ENCODE measurements at regions not wholly inside any gene's neighbourhood (a gene's known extent, or its start where the extent isn't known, plus 50 kb on each side); places are given as distances from the start of the nearest gene placed in this dataset.
A peak's percentile ranks its signal among the peaks of the same experiment; 100 is the strongest.

- no peaks in the 10 kb centered on the region for H3K36me3 ChIP-seq
- intact Hi-C loops (cut with DNase I) = loop anchor here (2.0 to 10.0 kb wide), 3 partner anchors 503 to 513 kb away; no protein-coding TSS in a partner anchor
- peaks cover 0 to 5% (median 0%) of the 10 kb centered on the region in 3 donors for H3K4me1 ChIP-seq
- no peak overlapping the region for H3K4me3 ChIP-seq
- H3K9me3 ChIP-seq = no peaks in the 10 kb centered on the region
- no peak overlapping the region for H3K27ac ChIP-seq
- DNase-seq = peak in 2 of 6 donors; percentile 46 to 55
- ATAC-seq = no peak
- TF ChIP-seq CTCF (IDR thresholded peaks at IDR 0.05) = no peak
- WGBS, 2 donors = 93 to 96% methylated on average over 21 of the region's 21 CpGs
- FAIRE-seq = no peak
- no peaks in the 10 kb centered on the region for H3K27me3 ChIP-seq
Measured at GRCh38 chr6:168371981-168372711, 52.6 kb upstream of the DACT2 start.

GRCh38 chr6:168372889-168373288 is 53.3 kb upstream of the DACT2 start:
- no peak for TF ChIP-seq CTCF (IDR thresholded peaks at IDR 0.05)
- H3K27ac ChIP-seq = no peak overlapping the region
- no peaks in the 10 kb centered on the region for H3K27me3 ChIP-seq
- 34 to 35% methylated on average over 16 of the region's 16 CpGs for WGBS, 2 donors
- DNase-seq = peak in 2 of 6 donors; percentile 11 to 46
- no peaks in the 10 kb centered on the region for H3K9me3 ChIP-seq
- no peaks in the 10 kb centered on the region for H3K36me3 ChIP-seq
- intact Hi-C loops (cut with DNase I) = loop anchor here in 2 of 3 donors (5.0 to 10.0 kb wide), 2 partner anchors 502 to 509 kb away; no protein-coding TSS in a partner anchor
- no peak for FAIRE-seq
- H3K4me3 ChIP-seq = no peak overlapping the region
- peak in 1 of 4 donors; percentile 26 for ATAC-seq
- peaks cover 0 to 5% (median 0%) of the 10 kb centered on the region in 3 donors for H3K4me1 ChIP-seq

GRCh38 chr6:168373389-168373788 is 53.8 kb upstream of the DACT2 start:
- DNase-seq (peak in 2 of 6 donors; percentile 19 to 41), FAIRE-seq (no peak), ATAC-seq (no peak)
- intact Hi-C loops (cut with DNase I) = loop anchor here in 2 of 3 donors (5.0 to 10.0 kb wide), 2 partner anchors 501 to 509 kb away; no protein-coding TSS in a partner anchor
- Histone ChIP-seq H3K4me1 (peaks cover 0 to 5% (median 0%) of the 10 kb centered on the region in 3 donors), H3K27me3 (no peaks in the 10 kb centered on the region), H3K9me3 (no peaks in the 10 kb centered on the region), H3K36me3 (no peaks in the 10 kb centered on the region), H3K27ac (no peak overlapping the region), H3K4me3 (no peak overlapping the region)
- 92 to 96% methylated on average over 7 of the region's 7 CpGs for WGBS, 2 donors
- no peak for TF ChIP-seq CTCF (IDR thresholded peaks at IDR 0.05)

- intact Hi-C loops (cut with DNase I) = loop anchor here in 2 of 3 donors (5.0 to 10.0 kb wide), 2 partner anchors 501 to 508 kb away; no protein-coding TSS in a partner anchor
Measured at GRCh38 chr6:168374051-168374502, 54.5 kb upstream of the DACT2 start.

More at GRCh38 chr6:168374051-168374502, 54.5 kb upstream of the DACT2 start:
- ATAC-seq = no peak
- DNase-seq = peak in 2 of 6 donors; percentile 54 to 68
- no peak for FAIRE-seq
- Histone ChIP-seq H3K4me3 (no peak overlapping the region), H3K4me1 (peaks cover 0 to 5% (median 0%) of the 10 kb centered on the region in 3 donors), H3K27me3 (no peaks in the 10 kb centered on the region), H3K9me3 (no peaks in the 10 kb centered on the region), H3K36me3 (no peaks in the 10 kb centered on the region), H3K27ac (no peak overlapping the region)
- TF ChIP-seq CTCF (IDR thresholded peaks at IDR 0.05) = no peak
- WGBS, 2 donors = 69 to 74% methylated on average over 13 of the region's 13 CpGs
